ENCODE measurements at regions not wholly inside any gene's neighbourhood (a gene's known extent, or its start where the extent isn't known, plus 50 kb on each side); places are given as distances from the start of the nearest gene placed in this dataset.

DNA sequence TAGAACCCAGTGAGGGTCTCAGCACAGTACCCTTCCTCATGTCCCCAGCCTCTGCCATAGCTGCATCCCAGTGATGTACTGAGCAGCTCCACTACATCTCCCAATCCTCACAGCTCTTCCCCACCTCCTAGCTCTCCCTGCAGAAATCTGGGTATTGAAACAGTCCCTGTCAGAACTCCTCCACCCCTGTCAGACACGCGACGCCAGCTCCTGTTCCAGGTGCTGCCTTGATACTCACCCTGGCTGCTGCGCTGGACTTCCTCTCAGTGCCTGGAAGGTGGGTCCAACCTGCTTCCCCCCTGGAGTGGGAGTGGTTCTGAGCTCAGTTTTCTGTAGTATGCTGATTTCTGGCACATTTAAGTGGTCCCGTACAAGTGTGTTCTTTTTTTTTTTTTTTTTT is 160.9 kb upstream of the SLCO3A1 start:
- H3K4me3 ChIP-seq (ENCODE audit: low read depth, low read length) = no peak overlapping the region
- TF ChIP-seq, protein P1, sequence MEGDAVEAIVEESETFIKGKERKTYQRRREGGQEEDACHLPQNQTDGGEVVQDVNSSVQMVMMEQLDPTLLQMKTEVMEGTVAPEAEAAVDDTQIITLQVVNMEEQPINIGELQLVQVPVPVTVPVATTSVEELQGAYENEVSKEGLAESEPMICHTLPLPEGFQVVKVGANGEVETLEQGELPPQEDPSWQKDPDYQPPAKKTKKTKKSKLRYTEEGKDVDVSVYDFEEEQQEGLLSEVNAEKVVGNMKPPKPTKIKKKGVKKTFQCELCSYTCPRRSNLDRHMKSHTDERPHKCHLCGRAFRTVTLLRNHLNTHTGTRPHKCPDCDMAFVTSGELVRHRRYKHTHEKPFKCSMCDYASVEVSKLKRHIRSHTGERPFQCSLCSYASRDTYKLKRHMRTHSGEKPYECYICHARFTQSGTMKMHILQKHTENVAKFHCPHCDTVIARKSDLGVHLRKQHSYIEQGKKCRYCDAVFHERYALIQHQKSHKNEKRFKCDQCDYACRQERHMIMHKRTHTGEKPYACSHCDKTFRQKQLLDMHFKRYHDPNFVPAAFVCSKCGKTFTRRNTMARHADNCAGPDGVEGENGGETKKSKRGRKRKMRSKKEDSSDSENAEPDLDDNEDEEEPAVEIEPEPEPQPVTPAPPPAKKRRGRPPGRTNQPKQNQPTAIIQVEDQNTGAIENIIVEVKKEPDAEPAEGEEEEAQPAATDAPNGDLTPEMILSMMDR (IDR thresholded peaks at IDR 0.05; ENCODE audit: insufficient read depth, low read length) = no peak
- DNase-seq (ENCODE audit: low read depth) = no peak

DNA sequence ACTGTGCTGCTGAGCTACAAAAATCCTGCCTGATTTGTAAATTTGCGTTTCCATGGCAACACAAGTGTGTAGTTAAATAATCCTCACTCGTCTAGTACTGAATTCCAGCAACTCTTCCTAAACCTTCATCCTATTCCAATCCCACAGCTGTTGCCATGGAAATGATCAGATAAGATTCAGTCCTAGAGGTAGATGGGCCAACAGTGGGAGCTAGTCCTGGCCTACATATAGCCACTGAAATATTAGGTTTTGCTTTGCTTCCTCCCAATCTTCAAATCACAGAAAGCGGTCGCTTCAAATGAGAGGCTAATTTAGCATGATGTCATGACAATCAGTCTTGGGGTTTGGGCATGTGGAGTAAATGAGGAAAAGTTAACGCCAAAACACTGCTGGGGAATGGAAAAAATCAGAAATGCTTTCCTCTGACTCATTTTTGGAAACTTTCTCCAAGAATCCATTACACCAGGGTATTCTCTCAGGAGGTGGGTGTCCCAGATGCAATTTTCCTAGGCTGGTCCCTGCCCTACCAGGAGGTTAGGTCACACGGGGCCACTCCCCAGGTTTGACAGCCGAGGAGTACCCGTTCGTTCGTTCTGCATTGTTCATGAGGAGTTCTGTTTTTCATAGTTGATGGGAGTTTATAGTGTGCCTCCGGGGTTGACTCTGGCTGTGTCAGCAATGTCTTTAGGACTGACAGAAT is 159.2 kb upstream of the SLCO3A1 start:
- DNase-seq (ENCODE audit: low read depth) = peak; percentile 93
- TF ChIP-seq, protein P1 (IDR thresholded peaks at IDR 0.05; ENCODE audit: insufficient read depth, low read length) = no peak
- peak overlapping the region; percentile 51 for H3K4me3 ChIP-seq (ENCODE audit: low read depth, low read length)

DNA sequence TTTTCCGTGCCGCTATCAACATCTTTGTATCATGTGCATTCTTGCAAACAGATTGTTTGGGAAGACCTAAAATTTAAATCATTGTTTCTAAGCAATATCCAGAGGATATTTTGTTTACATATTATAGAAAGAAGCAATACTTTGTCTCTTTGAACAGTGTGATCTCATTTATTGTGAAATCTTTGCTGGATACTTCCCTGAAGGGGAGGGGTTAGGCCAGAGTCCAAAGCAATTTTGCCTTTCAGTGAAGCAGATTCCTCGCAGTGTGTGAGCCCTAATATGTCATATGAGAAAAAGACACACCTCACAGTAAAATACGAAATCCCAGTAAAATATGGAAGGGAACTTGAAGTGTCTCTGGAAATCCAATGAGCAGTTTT is 158.7 kb upstream of the SLCO3A1 start:
- peak; percentile 80 for DNase-seq (ENCODE audit: low read depth)
- peak overlapping the region; percentile 51 for H3K4me3 ChIP-seq (ENCODE audit: low read depth, low read length)
- TF ChIP-seq, protein P1 (IDR thresholded peaks at IDR 0.05; ENCODE audit: insufficient read depth, low read length) = no peak

DNA sequence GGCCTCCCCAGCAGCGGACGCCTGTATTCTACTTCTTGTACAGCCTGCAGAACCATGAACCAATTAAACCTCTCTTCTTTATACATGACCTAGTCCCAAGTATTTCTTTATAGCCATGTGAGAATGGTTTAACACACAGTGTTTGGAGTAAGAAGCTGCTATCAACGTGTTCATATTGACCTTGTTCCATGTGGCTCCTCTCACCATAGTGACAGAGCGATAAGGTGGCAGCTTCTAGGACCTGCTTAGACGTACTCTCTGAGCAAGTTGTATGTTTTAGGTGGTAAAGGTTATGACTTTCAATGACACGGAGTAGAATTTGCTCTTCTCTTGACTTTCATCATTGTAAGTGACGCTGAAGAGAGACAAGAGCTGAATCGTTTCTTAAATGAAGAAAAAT is 157.7 kb upstream of the SLCO3A1 start:
- no peak overlapping the region for H3K4me3 ChIP-seq (ENCODE audit: low read depth, low read length)
- no peak for DNase-seq (ENCODE audit: low read depth)
- TF ChIP-seq, protein P1 (IDR thresholded peaks at IDR 0.05; ENCODE audit: insufficient read depth, low read length) = no peak

DNA sequence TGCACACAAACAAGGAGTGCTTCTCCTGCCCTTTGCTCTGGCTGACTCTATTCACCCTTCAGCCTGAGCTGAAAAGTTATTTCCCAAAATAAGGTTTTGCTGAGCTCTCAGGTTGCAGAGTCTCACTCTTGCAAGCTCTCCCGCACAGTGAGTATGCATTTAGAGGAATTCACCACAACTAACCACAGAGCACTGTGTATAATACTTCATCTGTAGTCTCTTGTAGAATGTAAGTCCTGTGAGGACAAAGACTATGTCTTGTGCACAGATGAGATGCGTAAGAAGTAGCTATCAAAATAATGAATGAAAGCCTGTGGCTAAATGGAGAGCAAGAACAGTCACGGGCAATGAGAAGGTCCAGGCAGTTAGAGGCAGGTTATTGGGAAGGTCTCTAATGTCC is 156.5 kb upstream of the SLCO3A1 start:
- no peak overlapping the region for H3K4me3 ChIP-seq (ENCODE audit: low read depth, low read length)
- TF ChIP-seq, protein P1 (IDR thresholded peaks at IDR 0.05; ENCODE audit: insufficient read depth, low read length) = no peak
- DNase-seq (ENCODE audit: low read depth) = no peak

DNA sequence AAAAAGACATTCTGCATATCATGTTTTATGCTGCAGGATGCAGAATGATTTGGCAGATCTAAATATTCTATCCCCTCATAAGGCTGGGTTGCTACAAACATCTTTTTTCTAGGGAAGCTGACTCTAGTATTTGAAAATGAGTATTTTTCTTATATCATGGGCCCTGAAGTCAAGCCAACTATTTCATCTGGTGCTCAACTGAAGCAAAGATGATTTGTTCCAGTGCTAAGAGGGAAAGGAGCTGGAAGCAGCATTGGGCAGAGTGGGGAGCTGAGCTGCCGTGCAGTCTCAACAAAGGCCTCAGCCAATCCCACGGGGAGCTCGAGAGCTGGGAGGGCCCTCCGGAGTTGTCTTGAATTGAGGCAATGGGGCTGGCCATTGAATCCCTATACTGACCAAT is 155.3 kb upstream of the SLCO3A1 start:
- TF ChIP-seq, protein P1 (IDR thresholded peaks at IDR 0.05; ENCODE audit: insufficient read depth, low read length) = no peak
- no peak for DNase-seq (ENCODE audit: low read depth)
- H3K4me3 ChIP-seq (ENCODE audit: low read depth, low read length) = no peak overlapping the region

DNA sequence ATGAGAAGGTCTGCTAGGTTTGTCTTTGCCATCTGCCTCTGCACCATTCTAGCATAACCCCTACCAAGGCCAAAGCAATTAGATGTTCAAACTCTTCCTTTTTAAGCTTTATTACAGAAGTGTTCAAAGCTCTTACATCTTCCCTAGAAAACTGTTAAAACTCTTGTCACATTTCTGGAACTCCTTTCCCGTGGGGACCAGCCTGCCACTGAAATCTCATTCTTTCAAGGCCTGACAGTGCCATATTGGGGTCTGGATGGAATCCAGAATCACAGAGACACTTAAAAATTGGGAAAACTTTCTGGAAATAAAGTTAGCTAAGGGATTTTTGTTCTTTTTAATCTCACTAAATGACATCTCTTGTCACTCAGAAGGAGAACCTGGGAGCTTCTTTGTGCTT is 153.8 kb upstream of the SLCO3A1 start:
- TF ChIP-seq, protein P1 (IDR thresholded peaks at IDR 0.05; ENCODE audit: insufficient read depth, low read length) = no peak
- no peak overlapping the region for H3K4me3 ChIP-seq (ENCODE audit: low read depth, low read length)

More for the DNA sequence above, 153.8 kb upstream of the SLCO3A1 start:
- DNase-seq (ENCODE audit: low read depth) = no peak
